GM12865 (cell line): ENCODE measurements at regions not wholly inside any gene's neighbourhood (a gene's known extent, or its start where the extent isn't known, plus 50 kb on each side); places are given as distances from the start of the nearest gene placed in this dataset.
A peak's percentile ranks its signal among the peaks of the same experiment; 100 is the strongest.

Experiments used
- DNase-seq: peaks from one replicate; pipeline ENCODE4 v3.0.0; 2010; ENCODE audit warnings: low read depth
- H3K4me3 ChIP-seq: 2 replicates; pipeline ENCODE4 v1.5.1; 2011; ENCODE audit warnings: mild to moderate bottlenecking, low read depth, low read length, control low read depth
- CTCF ChIP-seq: IDR thresholded peaks from 2 replicates; pipeline ENCODE4 v1.5.1; 2011; ENCODE audit warnings: low read length, control low read depth, low read depth, inconsistent platforms; ENCODE audit not compliant: insufficient read depth; ENCODE audit errors: missing control alignments

DNA sequence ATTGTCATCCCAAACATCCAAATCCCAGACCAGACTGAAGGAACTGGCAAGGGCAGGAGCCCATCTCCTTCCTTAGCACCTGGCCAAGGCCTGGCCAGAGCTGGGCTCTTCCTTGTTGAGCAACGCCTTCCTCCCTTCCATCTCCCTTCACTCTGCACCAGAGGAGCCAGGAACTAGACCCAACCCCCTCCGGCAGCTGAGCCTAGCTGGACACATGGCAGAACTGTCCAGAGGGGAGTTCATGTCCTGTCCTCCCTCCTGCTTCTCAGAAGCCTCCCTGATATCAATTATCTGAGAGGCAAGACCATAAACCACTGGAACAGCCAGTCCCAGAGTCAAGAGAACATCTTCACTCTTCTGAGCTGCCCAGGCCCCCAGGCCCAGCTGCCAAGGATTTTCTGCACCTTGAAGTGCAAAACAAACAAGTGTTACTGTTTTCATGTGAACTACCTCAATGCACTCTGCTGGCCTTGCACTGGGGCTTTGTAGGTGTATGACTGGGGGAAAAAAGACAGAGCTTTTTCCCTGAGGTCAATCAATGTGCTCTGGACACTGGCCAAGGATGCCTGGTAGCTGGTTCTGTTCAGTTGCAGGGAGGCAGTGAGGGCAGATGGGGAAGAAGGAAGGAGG lies 104.5 kb upstream of the KCNK12 start:
- TF ChIP-seq CTCF: no peak
- DNase-seq: no peak
- no peak overlapping the region for H3K4me3 ChIP-seq

DNA sequence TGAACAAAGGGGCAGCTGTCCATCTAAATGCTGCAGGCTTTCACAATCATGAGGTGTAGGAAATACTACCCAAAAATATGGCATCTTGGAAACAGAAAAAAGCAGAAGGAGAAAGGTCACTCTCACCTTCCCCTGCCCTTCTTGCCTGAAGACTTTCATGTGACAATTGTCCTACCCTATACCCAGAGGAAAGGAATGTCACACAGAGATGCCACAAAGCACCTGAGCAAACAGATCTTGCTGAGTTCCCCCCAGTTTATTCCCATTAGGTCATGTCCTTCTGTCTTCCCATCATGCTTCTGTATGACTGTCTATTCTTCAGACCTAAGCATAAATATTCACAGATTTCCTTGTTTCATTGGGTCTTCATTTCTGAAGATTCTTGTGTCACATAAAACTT lies 95.5 kb upstream of the KCNK12 start:
- TF ChIP-seq CTCF: no peak
- H3K4me3 ChIP-seq: no peak overlapping the region
- no peak for DNase-seq

GRCh38 chr2:47664817-47665216 lies 94.0 kb upstream of the KCNK12 start:
- DNase-seq: peak; percentile 35
- peak; percentile 18 for TF ChIP-seq CTCF

DNA sequence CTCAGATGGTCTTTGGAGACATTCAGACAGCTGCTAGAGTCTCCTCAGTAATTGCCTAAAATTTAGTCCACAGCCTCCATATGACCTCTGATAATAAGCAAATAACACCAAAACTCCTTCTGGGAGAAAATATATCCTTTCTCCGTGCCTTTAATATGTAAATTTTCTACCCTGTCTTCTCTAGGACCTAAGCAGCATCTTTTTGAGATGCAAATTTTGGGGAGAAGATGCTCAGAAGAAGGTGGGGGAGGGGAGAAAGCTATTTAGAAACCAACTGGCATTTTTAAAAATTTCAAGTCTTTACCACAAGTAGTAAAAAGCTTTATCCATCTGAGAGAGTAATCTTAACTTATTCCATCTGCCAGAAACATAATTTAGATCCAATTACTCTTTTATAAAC lies 91.8 kb upstream of the KCNK12 start:
- no peak overlapping the region for H3K4me3 ChIP-seq
- DNase-seq: no peak

More at GRCh38 chr2:47664817-47665216, 94.0 kb upstream of the KCNK12 start:
- no peak overlapping the region for H3K4me3 ChIP-seq

DNA sequence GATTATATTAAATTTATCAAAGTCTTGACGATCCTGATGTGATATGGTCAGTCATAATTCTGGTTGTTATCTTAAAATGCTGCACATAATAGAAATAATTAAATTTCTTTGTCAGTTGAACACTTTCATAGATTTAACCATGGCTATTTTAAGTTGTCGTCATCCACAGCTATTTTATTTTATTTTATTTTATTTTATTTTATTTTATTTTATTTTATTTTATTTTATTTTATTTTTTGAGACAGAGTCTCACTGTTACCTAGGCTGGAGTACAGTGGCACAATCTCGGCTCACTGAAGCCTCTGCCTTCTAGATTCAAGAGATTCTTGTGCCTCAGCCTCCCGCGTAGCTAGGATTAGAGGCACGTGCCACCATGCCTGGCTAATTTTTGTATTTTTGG lies 90.5 kb upstream of the KCNK12 start:
- no peak for DNase-seq
- no peak for TF ChIP-seq CTCF
- no peak overlapping the region for H3K4me3 ChIP-seq

More for the DNA sequence above, 91.8 kb upstream of the KCNK12 start:
- TF ChIP-seq CTCF: no peak

- DNase-seq: no peak
- no peak for TF ChIP-seq CTCF
- no peak overlapping the region for H3K4me3 ChIP-seq
Measured at GRCh38 chr2:47660168-47660567, 89.4 kb upstream of the KCNK12 start.
